WERI-Rb-1 (cell line): ENCODE measurements at regions not wholly inside any gene's neighbourhood (a gene's known extent, or its start where the extent isn't known, plus 50 kb on each side); places are given as distances from the start of the nearest gene placed in this dataset.

Experiments
- DNase-seq: peaks from one replicate; pipeline ENCODE4 v3.0.0-alpha.2; 2020
- H3K27ac ChIP-seq: fragments of 250-450 bp; sonication (Bioruptor Pico); 2 replicates; pipeline ENCODE4 v1.5.1; 2020; ENCODE audit warnings: mild to moderate bottlenecking, moderate library complexity
- H3K27me3 ChIP-seq: fragments of 250-450 bp; sonication (Bioruptor Pico); 2 replicates; pipeline ENCODE4 v1.5.1; 2021; ENCODE audit warnings: mild to moderate bottlenecking, low read depth, moderate library complexity; ENCODE audit not compliant: insufficient read depth, severe bottlenecking
- H3K36me3 ChIP-seq: fragments of 250-450 bp; sonication (Bioruptor Pico); 2 replicates; pipeline ENCODE4 v1.5.1; 2020; ENCODE audit warnings: mild to moderate bottlenecking, moderate library complexity
- H3K4me3 ChIP-seq: 2 replicates; pipeline ENCODE4 v1.5.1; 2011; ENCODE audit warnings: low read depth, mild to moderate bottlenecking, control low read depth, low read length
- H3K9me3 ChIP-seq: fragments of 250-450 bp; sonication (Bioruptor Pico); 2 replicates; pipeline ENCODE4 v1.5.1; 2021; ENCODE audit warnings: mild to moderate bottlenecking, moderate library complexity; ENCODE audit not compliant: severe bottlenecking
- TF ChIP-seq, protein P1 (sequence below): IDR thresholded peaks from 2 replicates; pipeline ENCODE4 v1.5.1; 2011; ENCODE audit warnings: low read depth, mild to moderate bottlenecking, control low read depth, inconsistent platforms, low read length

DNA sequence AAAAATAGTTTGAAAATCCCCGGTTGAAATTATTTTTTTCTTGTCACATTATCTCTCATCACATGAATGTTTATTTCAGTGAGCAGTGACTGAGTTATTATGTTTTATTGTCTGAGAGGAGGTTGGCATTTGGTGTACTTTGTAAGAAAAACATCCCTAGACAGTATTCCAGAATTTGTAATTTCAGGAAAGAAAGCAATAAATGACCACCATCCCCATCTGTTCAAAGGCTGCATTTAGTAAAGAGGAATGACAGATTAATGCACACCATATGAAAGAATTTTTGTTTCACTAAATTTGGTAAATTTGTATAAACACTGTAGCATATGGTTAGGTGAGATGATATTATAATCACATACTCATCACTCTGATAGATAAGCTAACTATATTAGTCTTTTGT lies 57.1 kb upstream of the FUT9 start:
- no peak overlapping the region for H3K27ac ChIP-seq
- no peaks in the 10 kb centered on the region for H3K9me3 ChIP-seq
- no peaks in the 10 kb centered on the region for H3K27me3 ChIP-seq
- H3K4me3 ChIP-seq = no peak overlapping the region
- DNase-seq = no peak
- no peaks in the 10 kb centered on the region for H3K36me3 ChIP-seq
- TF ChIP-seq, protein P1, sequence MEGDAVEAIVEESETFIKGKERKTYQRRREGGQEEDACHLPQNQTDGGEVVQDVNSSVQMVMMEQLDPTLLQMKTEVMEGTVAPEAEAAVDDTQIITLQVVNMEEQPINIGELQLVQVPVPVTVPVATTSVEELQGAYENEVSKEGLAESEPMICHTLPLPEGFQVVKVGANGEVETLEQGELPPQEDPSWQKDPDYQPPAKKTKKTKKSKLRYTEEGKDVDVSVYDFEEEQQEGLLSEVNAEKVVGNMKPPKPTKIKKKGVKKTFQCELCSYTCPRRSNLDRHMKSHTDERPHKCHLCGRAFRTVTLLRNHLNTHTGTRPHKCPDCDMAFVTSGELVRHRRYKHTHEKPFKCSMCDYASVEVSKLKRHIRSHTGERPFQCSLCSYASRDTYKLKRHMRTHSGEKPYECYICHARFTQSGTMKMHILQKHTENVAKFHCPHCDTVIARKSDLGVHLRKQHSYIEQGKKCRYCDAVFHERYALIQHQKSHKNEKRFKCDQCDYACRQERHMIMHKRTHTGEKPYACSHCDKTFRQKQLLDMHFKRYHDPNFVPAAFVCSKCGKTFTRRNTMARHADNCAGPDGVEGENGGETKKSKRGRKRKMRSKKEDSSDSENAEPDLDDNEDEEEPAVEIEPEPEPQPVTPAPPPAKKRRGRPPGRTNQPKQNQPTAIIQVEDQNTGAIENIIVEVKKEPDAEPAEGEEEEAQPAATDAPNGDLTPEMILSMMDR = no peak

GRCh38 chr6:95959261-95959660 lies 56.5 kb upstream of the FUT9 start:
- no peaks in the 10 kb centered on the region for H3K36me3 ChIP-seq
- H3K9me3 ChIP-seq = no peaks in the 10 kb centered on the region
- no peak for DNase-seq
- no peak overlapping the region for H3K27ac ChIP-seq
- H3K4me3 ChIP-seq = no peak overlapping the region
- no peaks in the 10 kb centered on the region for H3K27me3 ChIP-seq
- TF ChIP-seq, protein P1 = no peak
